Liver (tissue), 8 donors: ENCODE measurements at regions not wholly inside any gene's neighbourhood (a gene's known extent, or its start where the extent isn't known, plus 50 kb on each side); places are given as distances from the start of the nearest gene placed in this dataset.

ENCODE experiments used
- DNase-seq: peaks from one replicate; pipeline ENCODE4 v3.0.0-alpha.2; 2017; ENCODE audit warnings: low spot score
- H3K27ac ChIP-seq, 2 donors: one replicate each; pipeline ENCODE4 v1.7.0; 2013; ENCODE audit warnings: inconsistent platforms in 2 of 2, low read length in 2 of 2, control low read depth in 1 of 2, low read depth in 1 of 2, mild to moderate bottlenecking in 1 of 2
- H3K27me3 ChIP-seq, 4 donors: one replicate each; pipeline versions ENCODE4 v1.6.1 to v1.7.0; 2013; ENCODE audit warnings: low read length in 3 of 4, inconsistent platforms in 1 of 4, mild to moderate bottlenecking in 1 of 4, moderate library complexity in 1 of 4; ENCODE audit not compliant: control insufficient read depth in 4 of 4, insufficient read depth in 4 of 4
- H3K36me3 ChIP-seq, 4 donors: one replicate each; pipeline versions ENCODE4 v1.6.1 to v1.7.0; 2013; ENCODE audit warnings: low read length in 3 of 4, mild to moderate bottlenecking in 3 of 4, low read depth in 1 of 4, moderate library complexity in 1 of 4; ENCODE audit not compliant: control insufficient read depth in 4 of 4, insufficient read depth in 3 of 4
- H3K4me1 ChIP-seq, 4 donors: one replicate each; pipeline versions ENCODE4 v1.6.1 to v1.7.0; 2013; ENCODE audit warnings: low read length in 3 of 4, mild to moderate bottlenecking in 3 of 4, moderate library complexity in 1 of 4; ENCODE audit not compliant: control insufficient read depth in 4 of 4, insufficient read depth in 4 of 4
- H3K4me3 ChIP-seq, 3 donors: one replicate each; pipeline versions ENCODE4 v1.6.1 to v1.7.0; 2013; ENCODE audit warnings: low read length in 3 of 3, control low read depth in 1 of 3, low read depth in 1 of 3, mild to moderate bottlenecking in 1 of 3
- H3K9ac ChIP-seq, 2 donors: one replicate each; pipeline ENCODE4 v1.7.0; 2013; ENCODE audit warnings: low read length in 2 of 2, mild to moderate bottlenecking in 2 of 2, moderate library complexity in 2 of 2, control low read depth in 1 of 2, low read depth in 1 of 2
- H3K9me3 ChIP-seq, 4 donors: one replicate each; pipeline versions ENCODE4 v1.6.1 to v1.7.0; 2013; ENCODE audit warnings: low read length in 3 of 4; ENCODE audit not compliant: control insufficient read depth in 4 of 4
- EGR1 ChIP-seq, 2 donors: IDR thresholded peaks; 2 replicates each; pipeline ENCODE4 v1.6.1; 2016 to 2018; ENCODE audit warnings: antibody characterized with exemption in 2 of 2, low read depth in 2 of 2
- FOXA1 ChIP-seq: IDR thresholded peaks from 2 replicates; pipeline ENCODE4 v1.6.1; 2016; ENCODE audit warnings: antibody characterized with exemption
- FOXA2 ChIP-seq: IDR thresholded peaks from 2 replicates; pipeline ENCODE4 v1.6.1; 2016; ENCODE audit warnings: antibody characterized with exemption
- GABPA ChIP-seq, 2 donors: IDR thresholded peaks in 1 of 2; conservative IDR thresholded peaks in 1 of 2; 2 replicates each; pipeline ENCODE4 v1.6.1; 2016; ENCODE audit warnings: antibody characterized with exemption in 2 of 2, mild to moderate bottlenecking in 1 of 2, moderate library complexity in 1 of 2
- HNF4A ChIP-seq, 2 donors: conservative IDR thresholded peaks; 2 replicates each; pipeline ENCODE4 v1.6.1; 2016; ENCODE audit warnings: antibody characterized with exemption in 2 of 2, mild to moderate bottlenecking in 2 of 2
- HNF4G ChIP-seq: IDR thresholded peaks from 2 replicates; pipeline ENCODE4 v1.6.1; 2016; ENCODE audit warnings: antibody characterized with exemption
- JUND ChIP-seq, 2 donors: IDR thresholded peaks; 2 replicates each; pipeline ENCODE4 v1.6.1; 2016; ENCODE audit warnings: antibody characterized with exemption in 2 of 2
- NR2F2 ChIP-seq: IDR thresholded peaks from 2 replicates; pipeline ENCODE4 v1.6.1; 2016; ENCODE audit warnings: antibody characterized with exemption
- RAD21 ChIP-seq, 2 donors: IDR thresholded peaks; 2 replicates each; pipeline ENCODE4 v1.6.1; 2016; ENCODE audit warnings: antibody characterized with exemption in 2 of 2, mild to moderate bottlenecking in 2 of 2
- RXRA ChIP-seq, 2 donors: IDR thresholded peaks; 2 replicates each; pipeline ENCODE4 v1.6.1; 2017 to 2018; ENCODE audit warnings: antibody characterized with exemption in 2 of 2, mild to moderate bottlenecking in 1 of 2
- SP1 ChIP-seq: IDR thresholded peaks from 2 replicates; pipeline ENCODE4 v1.6.1; 2018; ENCODE audit warnings: antibody characterized with exemption, mild to moderate bottlenecking
- TAF1 ChIP-seq: conservative IDR thresholded peaks from 2 replicates; pipeline ENCODE4 v1.6.1; 2016; ENCODE audit warnings: antibody characterized with exemption, mild to moderate bottlenecking
- YY1 ChIP-seq: IDR thresholded peaks from 2 replicates; pipeline ENCODE4 v1.6.1; 2016; ENCODE audit warnings: antibody characterized with exemption, mild to moderate bottlenecking
- WGBS: extraction: QIAGEN DNeasy Blood & Tissue Kit; methylation state at CpG from one replicate; pipeline ENCODE4 v1.1.7; 2013; 5-methylcytosine and 5-hydroxymethylcytosine counted together
- TF ChIP-seq, protein P1 (sequence below): fragments of 150-350 bp; IDR thresholded peaks from 2 replicates; pipeline ENCODE4 v1.5.1; 2017; ENCODE audit warnings: improper control_type of control experiment, low read depth, low read length; ENCODE audit not compliant: missing input control
- TF ChIP-seq, protein P2 (sequence below): IDR thresholded peaks from 2 replicates; pipeline ENCODE4 v1.6.1; 2016; ENCODE audit warnings: antibody characterized with exemption, mild to moderate bottlenecking
- TF ChIP-seq, protein P3 (sequence below): IDR thresholded peaks from 2 replicates; pipeline ENCODE4 v1.6.1; 2016; ENCODE audit warnings: antibody characterized with exemption
- TF ChIP-seq, protein P4 (sequence below): IDR thresholded peaks from 2 replicates; pipeline ENCODE4 v1.6.1; 2016; ENCODE audit warnings: antibody characterized with exemption
- TF ChIP-seq, protein P5 (sequence below): IDR thresholded peaks from 2 replicates; pipeline ENCODE4 v1.6.1; 2016; ENCODE audit warnings: antibody characterized with exemption
- donor health status: healthy.
- donor health status: healthy.
- donor health status: healthy.
- donor health status: healthy.
- donor health status: healthy.

DNA sequence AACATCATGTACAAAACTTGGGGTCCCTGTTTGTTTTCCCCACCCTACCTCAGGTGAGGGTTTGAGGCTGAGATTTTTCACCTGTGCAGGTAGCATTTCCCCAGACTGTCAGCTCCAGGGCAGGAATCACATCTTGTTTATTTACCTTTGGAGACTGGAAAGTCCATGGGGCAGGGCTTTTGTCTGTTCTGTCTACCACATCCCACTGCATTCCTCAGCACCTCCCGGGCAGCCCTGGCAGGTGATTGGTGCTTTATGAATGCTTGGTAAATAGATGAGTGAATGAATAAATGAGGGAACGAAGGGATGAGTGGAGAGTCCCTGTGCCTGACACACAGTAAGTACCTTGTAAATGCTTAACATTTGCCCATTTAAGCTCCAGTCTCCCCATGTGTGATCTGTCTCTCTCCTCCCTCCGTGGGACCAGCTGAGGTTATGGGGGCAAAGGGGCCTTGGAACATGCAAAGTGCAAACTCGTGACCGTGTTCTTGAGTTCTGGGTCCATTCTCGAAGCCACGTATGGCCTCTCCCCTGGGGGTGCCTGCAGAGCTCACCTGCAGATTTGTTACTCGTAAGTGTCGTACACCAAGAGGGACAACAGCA lies 69.7 kb upstream of the PMEPA1 start:
- H3K36me3 ChIP-seq: no peaks in the 10 kb centered on the region
- no peak for DNase-seq
- 49% methylated on average over 9 of the region's 9 CpGs for WGBS
- no peak for TF ChIP-seq FOXA2
- TF ChIP-seq EGR1 (IDR thresholded peaks at IDR 0.05; ENCODE audit: low read depth in 2 of 2): no peak
- TF ChIP-seq, protein P1, sequence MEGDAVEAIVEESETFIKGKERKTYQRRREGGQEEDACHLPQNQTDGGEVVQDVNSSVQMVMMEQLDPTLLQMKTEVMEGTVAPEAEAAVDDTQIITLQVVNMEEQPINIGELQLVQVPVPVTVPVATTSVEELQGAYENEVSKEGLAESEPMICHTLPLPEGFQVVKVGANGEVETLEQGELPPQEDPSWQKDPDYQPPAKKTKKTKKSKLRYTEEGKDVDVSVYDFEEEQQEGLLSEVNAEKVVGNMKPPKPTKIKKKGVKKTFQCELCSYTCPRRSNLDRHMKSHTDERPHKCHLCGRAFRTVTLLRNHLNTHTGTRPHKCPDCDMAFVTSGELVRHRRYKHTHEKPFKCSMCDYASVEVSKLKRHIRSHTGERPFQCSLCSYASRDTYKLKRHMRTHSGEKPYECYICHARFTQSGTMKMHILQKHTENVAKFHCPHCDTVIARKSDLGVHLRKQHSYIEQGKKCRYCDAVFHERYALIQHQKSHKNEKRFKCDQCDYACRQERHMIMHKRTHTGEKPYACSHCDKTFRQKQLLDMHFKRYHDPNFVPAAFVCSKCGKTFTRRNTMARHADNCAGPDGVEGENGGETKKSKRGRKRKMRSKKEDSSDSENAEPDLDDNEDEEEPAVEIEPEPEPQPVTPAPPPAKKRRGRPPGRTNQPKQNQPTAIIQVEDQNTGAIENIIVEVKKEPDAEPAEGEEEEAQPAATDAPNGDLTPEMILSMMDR: no peak
- TF ChIP-seq SP1: no peak
- TF ChIP-seq HNF4A (conservative IDR thresholded peaks at IDR 0.05): no peak
- TF ChIP-seq, protein P2, sequence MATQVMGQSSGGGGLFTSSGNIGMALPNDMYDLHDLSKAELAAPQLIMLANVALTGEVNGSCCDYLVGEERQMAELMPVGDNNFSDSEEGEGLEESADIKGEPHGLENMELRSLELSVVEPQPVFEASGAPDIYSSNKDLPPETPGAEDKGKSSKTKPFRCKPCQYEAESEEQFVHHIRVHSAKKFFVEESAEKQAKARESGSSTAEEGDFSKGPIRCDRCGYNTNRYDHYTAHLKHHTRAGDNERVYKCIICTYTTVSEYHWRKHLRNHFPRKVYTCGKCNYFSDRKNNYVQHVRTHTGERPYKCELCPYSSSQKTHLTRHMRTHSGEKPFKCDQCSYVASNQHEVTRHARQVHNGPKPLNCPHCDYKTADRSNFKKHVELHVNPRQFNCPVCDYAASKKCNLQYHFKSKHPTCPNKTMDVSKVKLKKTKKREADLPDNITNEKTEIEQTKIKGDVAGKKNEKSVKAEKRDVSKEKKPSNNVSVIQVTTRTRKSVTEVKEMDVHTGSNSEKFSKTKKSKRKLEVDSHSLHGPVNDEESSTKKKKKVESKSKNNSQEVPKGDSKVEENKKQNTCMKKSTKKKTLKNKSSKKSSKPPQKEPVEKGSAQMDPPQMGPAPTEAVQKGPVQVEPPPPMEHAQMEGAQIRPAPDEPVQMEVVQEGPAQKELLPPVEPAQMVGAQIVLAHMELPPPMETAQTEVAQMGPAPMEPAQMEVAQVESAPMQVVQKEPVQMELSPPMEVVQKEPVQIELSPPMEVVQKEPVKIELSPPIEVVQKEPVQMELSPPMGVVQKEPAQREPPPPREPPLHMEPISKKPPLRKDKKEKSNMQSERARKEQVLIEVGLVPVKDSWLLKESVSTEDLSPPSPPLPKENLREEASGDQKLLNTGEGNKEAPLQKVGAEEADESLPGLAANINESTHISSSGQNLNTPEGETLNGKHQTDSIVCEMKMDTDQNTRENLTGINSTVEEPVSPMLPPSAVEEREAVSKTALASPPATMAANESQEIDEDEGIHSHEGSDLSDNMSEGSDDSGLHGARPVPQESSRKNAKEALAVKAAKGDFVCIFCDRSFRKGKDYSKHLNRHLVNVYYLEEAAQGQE: no peak
- TF ChIP-seq, protein P3, sequence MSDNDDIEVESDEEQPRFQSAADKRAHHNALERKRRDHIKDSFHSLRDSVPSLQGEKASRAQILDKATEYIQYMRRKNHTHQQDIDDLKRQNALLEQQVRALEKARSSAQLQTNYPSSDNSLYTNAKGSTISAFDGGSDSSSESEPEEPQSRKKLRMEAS: no peak
- TF ChIP-seq NR2F2: no peak
- TF ChIP-seq FOXA1: no peak
- no peak for TF ChIP-seq JUND (IDR thresholded peaks at IDR 0.05)
- TF ChIP-seq TAF1: no peak
- TF ChIP-seq HNF4G: no peak
- no peak for TF ChIP-seq RXRA (IDR thresholded peaks at IDR 0.05)
- TF ChIP-seq, protein P4, sequence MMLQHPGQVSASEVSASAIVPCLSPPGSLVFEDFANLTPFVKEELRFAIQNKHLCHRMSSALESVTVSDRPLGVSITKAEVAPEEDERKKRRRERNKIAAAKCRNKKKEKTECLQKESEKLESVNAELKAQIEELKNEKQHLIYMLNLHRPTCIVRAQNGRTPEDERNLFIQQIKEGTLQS: no peak
- no peak for TF ChIP-seq RAD21 (IDR thresholded peaks at IDR 0.05)
- no peak overlapping the region for H3K27ac ChIP-seq
- H3K4me3 ChIP-seq: no peak overlapping the region
- no peak overlapping the region for H3K9ac ChIP-seq
- peaks cover 0 to 6% (median 0%) of the 10 kb centered on the region in 4 donors for H3K27me3 ChIP-seq
- H3K4me1 ChIP-seq: no peaks in the 10 kb centered on the region
- H3K9me3 ChIP-seq: no peaks in the 10 kb centered on the region

DNA sequence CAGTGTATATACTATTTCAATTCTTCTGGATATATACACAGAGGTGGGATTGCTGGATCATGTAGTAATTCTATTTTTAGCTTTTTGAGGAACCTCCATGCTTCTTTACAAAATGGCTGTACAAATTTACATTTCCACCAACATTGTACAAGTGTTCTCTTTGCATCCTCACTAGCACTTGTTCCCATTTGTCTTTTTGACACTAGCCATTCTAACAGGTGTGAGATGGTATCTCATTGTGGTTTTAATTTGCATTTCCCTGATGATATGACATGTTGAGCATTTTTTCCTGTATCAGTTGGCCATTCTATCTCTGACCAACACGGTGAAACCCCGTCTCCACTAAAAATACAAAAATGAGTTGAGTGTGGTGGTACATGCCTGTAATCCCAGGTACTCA lies 68.1 kb upstream of the PMEPA1 start:
- Histone ChIP-seq H3K36me3 (no peaks in the 10 kb centered on the region), H3K4me3 (no peak overlapping the region), H3K4me1 (no peaks in the 10 kb centered on the region), H3K9me3 (no peaks in the 10 kb centered on the region), H3K27ac (no peak overlapping the region), H3K27me3 (peaks cover 0 to 6% (median 0%) of the 10 kb centered on the region in 4 donors), H3K9ac (no peak overlapping the region)
- 84% methylated on average over 2 of the region's 2 CpGs for WGBS
- DNase-seq: no peak
- TF ChIP-seq RAD21 (IDR thresholded peaks at IDR 0.05) (no peak), JUND (IDR thresholded peaks at IDR 0.05) (no peak), SP1 (no peak), TAF1 (no peak), HNF4A (conservative IDR thresholded peaks at IDR 0.05) (no peak), FOXA2 (no peak), RXRA (IDR thresholded peaks at IDR 0.05) (no peak), NR2F2 (no peak), GABPA (IDR thresholded peaks at IDR 0.05 in 1 of 2, conservative IDR thresholded peaks at IDR 0.05 in 1 of 2) (no peak), YY1 (no peak), HNF4G (no peak), EGR1 (IDR thresholded peaks at IDR 0.05; ENCODE audit: low read depth in 2 of 2) (no peak)
- TF ChIP-seq, protein P5, sequence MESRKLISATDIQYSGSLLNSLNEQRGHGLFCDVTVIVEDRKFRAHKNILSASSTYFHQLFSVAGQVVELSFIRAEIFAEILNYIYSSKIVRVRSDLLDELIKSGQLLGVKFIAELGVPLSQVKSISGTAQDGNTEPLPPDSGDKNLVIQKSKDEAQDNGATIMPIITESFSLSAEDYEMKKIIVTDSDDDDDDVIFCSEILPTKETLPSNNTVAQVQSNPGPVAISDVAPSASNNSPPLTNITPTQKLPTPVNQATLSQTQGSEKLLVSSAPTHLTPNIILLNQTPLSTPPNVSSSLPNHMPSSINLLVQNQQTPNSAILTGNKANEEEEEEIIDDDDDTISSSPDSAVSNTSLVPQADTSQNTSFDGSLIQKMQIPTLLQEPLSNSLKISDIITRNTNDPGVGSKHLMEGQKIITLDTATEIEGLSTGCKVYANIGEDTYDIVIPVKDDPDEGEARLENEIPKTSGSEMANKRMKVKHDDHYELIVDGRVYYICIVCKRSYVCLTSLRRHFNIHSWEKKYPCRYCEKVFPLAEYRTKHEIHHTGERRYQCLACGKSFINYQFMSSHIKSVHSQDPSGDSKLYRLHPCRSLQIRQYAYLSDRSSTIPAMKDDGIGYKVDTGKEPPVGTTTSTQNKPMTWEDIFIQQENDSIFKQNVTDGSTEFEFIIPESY: no peak
- TF ChIP-seq, protein P4: no peak
- TF ChIP-seq, protein P2: no peak
- TF ChIP-seq, protein P3: no peak
